Natural killer cell (primary cell): ENCODE measurements at regions not wholly inside any gene's neighbourhood (a gene's known extent, or its start where the extent isn't known, plus 50 kb on each side); places are given as distances from the start of the nearest gene placed in this dataset.

ENCODE experiments used
- ATAC-seq, 3 donors: fragments of 150-1000 bp in 2 of 3; fragments of 200-7000 bp in 1 of 3; cut with Tn5 transposase; 1 replicate in 1 of 3; 2 replicates in 2 of 3; pipeline ENCODE4 v1.10.0; 2021; ENCODE audit warnings: mild to moderate bottlenecking in 2 of 3, moderate library complexity in 2 of 3
- DNase-seq, 2 donors: peaks; one replicate each; pipeline versions ENCODE4 v3.0.0 to v3.0.0-alpha.2; 2013 to 2021; ENCODE audit warnings: mixed read lengths in 1 of 2
- H3K27ac ChIP-seq: one replicate; pipeline ENCODE4 v1.5.1; 2013; ENCODE audit warnings: mild to moderate bottlenecking, low read length
- H3K27me3 ChIP-seq: one replicate; pipeline ENCODE4 v1.6.1; 2013; ENCODE audit warnings: low read length; ENCODE audit not compliant: control insufficient read depth, insufficient read depth
- H3K36me3 ChIP-seq: one replicate; pipeline ENCODE4 v1.6.1; 2013; ENCODE audit warnings: low read length; ENCODE audit not compliant: control insufficient read depth, insufficient read depth
- H3K4me1 ChIP-seq: one replicate; pipeline ENCODE4 v1.6.1; 2013; ENCODE audit warnings: low read length; ENCODE audit not compliant: control insufficient read depth, insufficient read depth
- H3K4me3 ChIP-seq: one replicate; pipeline ENCODE4 v1.5.1; 2013; ENCODE audit warnings: low read length
- H3K9me3 ChIP-seq: one replicate; pipeline ENCODE4 v1.6.1; 2013; ENCODE audit warnings: low read length; ENCODE audit not compliant: control insufficient read depth, insufficient read depth
- H3K27ac Mint-ChIP-seq, 2 donors: one replicate each; pipeline ENCODE4 v1.8.0; 2022; ENCODE audit warnings: mild to moderate bottlenecking in 2 of 2, mixed read lengths in 2 of 2, moderate library complexity in 1 of 2
- H3K27me3 Mint-ChIP-seq, 2 donors: one replicate each; pipeline ENCODE4 v1.8.0; 2022; ENCODE audit warnings: low read depth in 2 of 2, mixed read lengths in 2 of 2
- H3K36me3 Mint-ChIP-seq: one replicate; pipeline ENCODE4 v1.8.0; 2022; ENCODE audit warnings: mixed read lengths
- H3K4me1 Mint-ChIP-seq, 2 donors: one replicate each; pipeline ENCODE4 v1.8.0; 2022; ENCODE audit warnings: mixed read lengths in 2 of 2
- H3K4me3 Mint-ChIP-seq: one replicate; pipeline ENCODE4 v1.8.0; 2022; ENCODE audit warnings: mild to moderate bottlenecking, moderate library complexity, mixed read lengths
- H3K9me3 Mint-ChIP-seq, 2 donors: one replicate each; pipeline ENCODE4 v1.8.0; 2022; ENCODE audit warnings: mixed read lengths in 2 of 2
- CTCF ChIP-seq: fragments of 200-600 bp; IDR thresholded peaks from one replicate; pipeline ENCODE4 v1.8.0; 2022; ENCODE audit warnings: antibody characterized with exemption
- WGBS: methylation state at CpG from one replicate; pipeline ENCODE4 v1.1.7; 2013; ENCODE audit warnings: missing lambda C conversion rate; ENCODE audit not compliant: insufficient coverage; 5-methylcytosine and 5-hydroxymethylcytosine counted together
- intact Hi-C: fragments of 100-400 bp; cut with micrococcal nuclease; formaldehyde crosslinking; loops from one replicate; pipeline ENCODE4 v1.14.2; 2022

GRCh38 chr2:53434466-53434865 lies 333.1 kb upstream of the CHAC2 start:
- H3K27me3 Mint-ChIP-seq: no peaks in the 10 kb centered on the region
- H3K9me3 Mint-ChIP-seq: no peaks in the 10 kb centered on the region
- no peaks in the 10 kb centered on the region for H3K36me3 Mint-ChIP-seq
- no peak overlapping the region for H3K4me3 Mint-ChIP-seq
- Histone ChIP-seq H3K27me3 (no peaks in the 10 kb centered on the region), H3K27ac (no peak overlapping the region), H3K4me3 (no peak overlapping the region), H3K4me1 (no peaks in the 10 kb centered on the region), H3K9me3 (no peaks in the 10 kb centered on the region), H3K36me3 (no peaks in the 10 kb centered on the region)
- no peak for TF ChIP-seq CTCF
- H3K27ac Mint-ChIP-seq: no peak overlapping the region
- WGBS: no CpG with 5 or more reads among the region's 1 CpG
- DNase-seq: no peak
- intact Hi-C loops: no loop called here
- ATAC-seq: no peak
- H3K4me1 Mint-ChIP-seq: no peaks in the 10 kb centered on the region

GRCh38 chr2:53432936-53433335 lies 334.7 kb upstream of the CHAC2 start:
- no peak overlapping the region for H3K4me3 ChIP-seq
- DNase-seq: no peak
- no peaks in the 10 kb centered on the region for H3K4me1 ChIP-seq
- Mint-ChIP-seq H3K27ac (no peak overlapping the region), H3K27me3 (no peaks in the 10 kb centered on the region), H3K4me1 (no peaks in the 10 kb centered on the region), H3K9me3 (no peaks in the 10 kb centered on the region), H3K4me3 (no peak overlapping the region), H3K36me3 (no peaks in the 10 kb centered on the region)
- H3K36me3 ChIP-seq: no peaks in the 10 kb centered on the region
- 79% methylated on average over 3 of the region's 3 CpGs for WGBS
- no peak overlapping the region for H3K27ac ChIP-seq
- no peak for TF ChIP-seq CTCF
- intact Hi-C loops: no loop called here
- ATAC-seq: no peak
- H3K27me3 ChIP-seq: no peaks in the 10 kb centered on the region
- no peaks in the 10 kb centered on the region for H3K9me3 ChIP-seq

- intact Hi-C loops: no loop called here
- DNase-seq (no peak), ATAC-seq (no peak)
- Mint-ChIP-seq H3K4me1 (no peaks in the 10 kb centered on the region), H3K9me3 (peaks cover 2 to 6% of the 10 kb centered on the region in 2 donors), H3K27me3 (no peaks in the 10 kb centered on the region), H3K4me3 (no peak overlapping the region), H3K27ac (no peak overlapping the region), H3K36me3 (no peaks in the 10 kb centered on the region)
- Histone ChIP-seq H3K4me1 (no peaks in the 10 kb centered on the region), H3K4me3 (no peak overlapping the region), H3K27ac (no peak overlapping the region), H3K9me3 (no peaks in the 10 kb centered on the region), H3K36me3 (no peaks in the 10 kb centered on the region), H3K27me3 (no peaks in the 10 kb centered on the region)
- 85% methylated on average over 2 of the region's 2 CpGs for WGBS
- TF ChIP-seq CTCF: no peak
Observed at GRCh38 chr2:53429901-53430300, 337.7 kb upstream of the CHAC2 start.

- WGBS: 74% methylated on average over 3 of the region's 3 CpGs
- no peaks in the 10 kb centered on the region for H3K27me3 ChIP-seq
- no peaks in the 10 kb centered on the region for H3K36me3 Mint-ChIP-seq
- no peak overlapping the region for H3K4me3 Mint-ChIP-seq
- DNase-seq: no peak
- no peak for ATAC-seq
- intact Hi-C loops: no loop called here
- no peaks in the 10 kb centered on the region for H3K9me3 ChIP-seq
- H3K27ac ChIP-seq: no peak overlapping the region
- no peak for TF ChIP-seq CTCF
- H3K9me3 Mint-ChIP-seq: peaks cover 6 to 10% of the 10 kb centered on the region in 2 donors
- H3K27ac Mint-ChIP-seq: no peak overlapping the region
- no peaks in the 10 kb centered on the region for H3K4me1 ChIP-seq
- H3K36me3 ChIP-seq: no peaks in the 10 kb centered on the region
- no peak overlapping the region for H3K4me3 ChIP-seq
- no peaks in the 10 kb centered on the region for H3K27me3 Mint-ChIP-seq
- no peaks in the 10 kb centered on the region for H3K4me1 Mint-ChIP-seq
Observed at GRCh38 chr2:53424902-53425301, 342.7 kb upstream of the CHAC2 start.
